Keratinocyte (primary cell): ENCODE measurements at regions not wholly inside any gene's neighbourhood (a gene's known extent, or its start where the extent isn't known, plus 50 kb on each side); places are given as distances from the start of the nearest gene placed in this dataset.

ENCODE experiments used
- DNase-seq: peaks from one replicate; pipeline ENCODE4 v3.0.0-alpha.2; 2011; ENCODE audit warnings: low read depth, missing footprints, low spot score
- FAIRE-seq: peaks from 2 replicates; lab custom pipeline; 2011; peaks lifted over from hg19 to GRCh38; lab: Jason Lieb, UNC
- H2AFZ ChIP-seq: 2 replicates; pipeline ENCODE4 v1.6.0; 2012; ENCODE audit warnings: low read length, control low read depth, inconsistent platforms; ENCODE audit not compliant: control insufficient read depth
- H3K27ac ChIP-seq: 2 replicates; pipeline ENCODE4 v1.5.1; 2011; ENCODE audit warnings: low read length; ENCODE audit not compliant: control insufficient read depth, insufficient read depth
- H3K27me3 ChIP-seq: 3 replicates; pipeline ENCODE4 v1.6.0; 2011; ENCODE audit warnings: low read length; ENCODE audit not compliant: control insufficient read depth, insufficient read depth; ENCODE audit errors: extremely low read depth
- H3K36me3 ChIP-seq, 2 experiments: 2 replicates in 1 of 2; 3 replicates in 1 of 2; pipeline ENCODE4 v1.5.1; 2011; ENCODE audit warnings: low read length in 2 of 2, mild to moderate bottlenecking in 1 of 2; ENCODE audit not compliant: control insufficient read depth in 2 of 2, insufficient read depth in 2 of 2; ENCODE audit errors: extremely low read depth in 1 of 2
- H3K4me1 ChIP-seq: 3 replicates; pipeline ENCODE4 v1.5.1; 2011; ENCODE audit warnings: low read length; ENCODE audit not compliant: control insufficient read depth, insufficient read depth; ENCODE audit errors: extremely low read depth
- H3K4me2 ChIP-seq: 3 replicates; pipeline ENCODE4 v1.6.0; 2011; ENCODE audit warnings: low read depth, low read length; ENCODE audit not compliant: control insufficient read depth, insufficient read depth; ENCODE audit errors: extremely low read depth
- H3K4me3 ChIP-seq, 3 experiments: fragments of 200-600 bp in 1 of 3; sonication (generic) in 1 of 3; 2 replicates in 2 of 3; 3 replicates in 1 of 3; pipeline ENCODE4 v1.5.1; 2011 to 2016; ENCODE audit warnings: low read length in 3 of 3, mild to moderate bottlenecking in 3 of 3, control low read depth in 2 of 3, inconsistent platforms in 1 of 3, low read depth in 1 of 3, mixed read lengths in 1 of 3, mixed run types in 1 of 3, moderate library complexity in 1 of 3; ENCODE audit not compliant: control insufficient read depth in 2 of 3, insufficient read depth in 2 of 3; ENCODE audit errors: extremely low read depth in 1 of 3
- H3K79me2 ChIP-seq: 2 replicates; pipeline ENCODE4 v1.6.0; 2012; ENCODE audit warnings: low read length; ENCODE audit not compliant: control insufficient read depth, insufficient read depth
- H3K9ac ChIP-seq: 3 replicates; pipeline ENCODE4 v1.6.0; 2011; ENCODE audit warnings: low read length; ENCODE audit not compliant: control insufficient read depth, insufficient read depth; ENCODE audit errors: extremely low read depth
- H3K9me1 ChIP-seq: 3 replicates; pipeline ENCODE4 v1.6.0; 2011; ENCODE audit warnings: low read length; ENCODE audit not compliant: control insufficient read depth, insufficient read depth; ENCODE audit errors: extremely low read depth
- H3K9me3 ChIP-seq: 2 replicates; pipeline ENCODE4 v1.5.1; 2012; ENCODE audit warnings: low read depth, low read length; ENCODE audit not compliant: control insufficient read depth
- H4K20me1 ChIP-seq: 3 replicates; pipeline ENCODE4 v1.6.0; 2011; ENCODE audit warnings: low read length; ENCODE audit not compliant: control insufficient read depth, insufficient read depth; ENCODE audit errors: extremely low read depth
- EZH2 ChIP-seq: IDR thresholded peaks from one replicate; pipeline ENCODE4 v1.6.1; 2012; ENCODE audit warnings: inconsistent platforms, mild to moderate bottlenecking, low read length, moderate library complexity
- dilution Hi-C: fragments of 300-500 bp; cut with MboI; formaldehyde crosslinking; loops from one replicate; pipeline ENCODE4 v1.7.0; 2020; ENCODE audit warnings: low sequenced_read_pairs; ENCODE audit not compliant: extremely low pct_ligation_motif_present
- TF ChIP-seq, protein P1 (sequence below), 3 experiments: IDR thresholded peaks in 1 of 3; conservative IDR thresholded peaks in 1 of 3; optimal IDR thresholded peaks in 1 of 3; 2 replicates in 2 of 3; 3 replicates in 1 of 3; pipeline versions ENCODE3 to v1.5.1; 2011; ENCODE audit warnings: low read length in 3 of 3, mild to moderate bottlenecking in 3 of 3, moderate library complexity in 2 of 3, control low read depth in 1 of 3, inconsistent platforms in 1 of 3; ENCODE audit not compliant: insufficient read depth in 2 of 3; ENCODE audit errors: extremely low read depth in 1 of 3

DNA sequence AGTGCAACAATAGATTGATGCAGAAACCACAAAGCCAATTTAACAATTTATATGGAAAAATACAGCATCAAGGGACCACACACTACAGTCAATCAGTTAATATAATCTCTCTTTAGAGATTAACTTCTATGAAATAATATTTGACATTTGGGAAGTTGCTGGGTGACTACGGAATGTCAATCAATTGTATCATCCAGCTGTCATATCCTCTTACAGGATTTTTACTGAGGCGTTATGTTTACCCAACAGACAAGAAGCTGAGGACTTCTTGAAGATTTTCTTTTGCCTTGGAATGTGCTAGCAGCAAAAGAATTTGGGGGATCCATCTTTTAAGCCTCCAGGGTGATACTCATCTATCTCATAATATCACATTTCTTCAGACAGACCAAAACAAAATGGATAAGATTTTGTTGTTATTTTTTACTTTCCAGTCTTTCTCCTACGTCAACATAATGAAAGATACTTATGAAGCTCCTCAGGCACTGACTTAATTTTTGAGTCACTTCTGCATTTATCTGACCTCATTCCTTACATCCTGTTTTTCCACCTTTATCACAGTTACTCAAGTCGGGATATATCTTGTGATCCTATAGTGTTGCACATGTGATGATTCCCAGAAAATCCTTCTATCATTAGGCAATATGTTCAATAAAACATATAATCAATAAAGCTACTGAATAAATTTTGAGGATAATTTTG, 227.2 kb upstream of the SPHKAP start:
- FAIRE-seq (no peak), DNase-seq (no peak)
- no peak overlapping the region for H3K9ac ChIP-seq
- no peak overlapping the region for H3K27ac ChIP-seq
- no peaks in the 10 kb centered on the region for H4K20me1 ChIP-seq
- H3K4me3 ChIP-seq: no peak overlapping the region
- no peaks in the 10 kb centered on the region for H3K79me2 ChIP-seq
- H2AFZ ChIP-seq: no peak overlapping the region
- H3K36me3 ChIP-seq: no peaks in the 10 kb centered on the region
- TF ChIP-seq, protein P1, sequence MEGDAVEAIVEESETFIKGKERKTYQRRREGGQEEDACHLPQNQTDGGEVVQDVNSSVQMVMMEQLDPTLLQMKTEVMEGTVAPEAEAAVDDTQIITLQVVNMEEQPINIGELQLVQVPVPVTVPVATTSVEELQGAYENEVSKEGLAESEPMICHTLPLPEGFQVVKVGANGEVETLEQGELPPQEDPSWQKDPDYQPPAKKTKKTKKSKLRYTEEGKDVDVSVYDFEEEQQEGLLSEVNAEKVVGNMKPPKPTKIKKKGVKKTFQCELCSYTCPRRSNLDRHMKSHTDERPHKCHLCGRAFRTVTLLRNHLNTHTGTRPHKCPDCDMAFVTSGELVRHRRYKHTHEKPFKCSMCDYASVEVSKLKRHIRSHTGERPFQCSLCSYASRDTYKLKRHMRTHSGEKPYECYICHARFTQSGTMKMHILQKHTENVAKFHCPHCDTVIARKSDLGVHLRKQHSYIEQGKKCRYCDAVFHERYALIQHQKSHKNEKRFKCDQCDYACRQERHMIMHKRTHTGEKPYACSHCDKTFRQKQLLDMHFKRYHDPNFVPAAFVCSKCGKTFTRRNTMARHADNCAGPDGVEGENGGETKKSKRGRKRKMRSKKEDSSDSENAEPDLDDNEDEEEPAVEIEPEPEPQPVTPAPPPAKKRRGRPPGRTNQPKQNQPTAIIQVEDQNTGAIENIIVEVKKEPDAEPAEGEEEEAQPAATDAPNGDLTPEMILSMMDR (optimal IDR thresholded peaks at IDR 0.05 in 1 of 3, IDR thresholded peaks at IDR 0.05 in 1 of 3, conservative IDR thresholded peaks at IDR 0.05 in 1 of 3; ENCODE audit: extremely low read depth in 1 of 3, insufficient read depth in 2 of 3, low read length in 3 of 3): no peak
- TF ChIP-seq EZH2: no peak
- H3K4me2 ChIP-seq: no peak overlapping the region
- no peaks in the 10 kb centered on the region for H3K4me1 ChIP-seq
- dilution Hi-C loops: no loop called here
- no peaks in the 10 kb centered on the region for H3K9me1 ChIP-seq
- no peaks in the 10 kb centered on the region for H3K27me3 ChIP-seq
- no peaks in the 10 kb centered on the region for H3K9me3 ChIP-seq

DNA sequence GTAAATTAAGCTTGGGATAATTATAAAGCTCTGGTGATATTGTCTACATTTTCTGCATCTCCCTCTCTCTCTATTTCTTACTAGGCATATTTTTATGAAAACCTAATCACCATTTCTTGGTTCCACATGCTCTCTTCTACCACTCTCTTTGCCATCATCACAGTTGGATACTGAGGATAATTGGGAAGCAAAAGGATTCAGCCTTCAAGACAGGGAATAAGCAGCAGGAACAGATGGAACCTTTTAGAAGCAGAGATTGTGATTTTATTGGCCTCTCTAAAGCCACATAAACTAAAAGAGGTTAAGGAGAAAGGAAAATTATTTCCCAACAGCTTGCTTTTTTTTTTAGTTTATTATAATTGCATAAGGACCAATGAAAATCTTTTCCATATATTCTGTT, 226.3 kb upstream of the SPHKAP start:
- no peaks in the 10 kb centered on the region for H3K36me3 ChIP-seq
- no peaks in the 10 kb centered on the region for H4K20me1 ChIP-seq
- no peak overlapping the region for H3K27ac ChIP-seq
- FAIRE-seq (no peak), DNase-seq (no peak)
- no peak overlapping the region for H3K4me3 ChIP-seq
- H2AFZ ChIP-seq: no peak overlapping the region
- H3K9me3 ChIP-seq: no peaks in the 10 kb centered on the region
- dilution Hi-C loops: no loop called here
- no peaks in the 10 kb centered on the region for H3K27me3 ChIP-seq
- no peaks in the 10 kb centered on the region for H3K79me2 ChIP-seq
- TF ChIP-seq, protein P1 (optimal IDR thresholded peaks at IDR 0.05 in 1 of 3, IDR thresholded peaks at IDR 0.05 in 1 of 3, conservative IDR thresholded peaks at IDR 0.05 in 1 of 3; ENCODE audit: extremely low read depth in 1 of 3, insufficient read depth in 2 of 3, low read length in 3 of 3): no peak
- no peak for TF ChIP-seq EZH2
- H3K9ac ChIP-seq: no peak overlapping the region
- no peak overlapping the region for H3K4me2 ChIP-seq
- H3K4me1 ChIP-seq: no peaks in the 10 kb centered on the region
- no peaks in the 10 kb centered on the region for H3K9me1 ChIP-seq
